ENCODE measurements at regions not wholly inside any gene's neighbourhood (a gene's known extent, or its start where the extent isn't known, plus 50 kb on each side); places are given as distances from the start of the nearest gene placed in this dataset.

GRCh38 chr13:19023115-19023514 is 158.5 kb downstream of the TUBA3C start:
- POLR2A ChIA-PET = no interaction called here
- H3K9ac ChIP-seq (ENCODE audit: low read length) = no peak overlapping the region
- H3K79me2 ChIP-seq (ENCODE audit: insufficient read depth, low read length) = no peaks in the 10 kb centered on the region
- CTCF ChIA-PET = no interaction called here
- RAD21 ChIA-PET (ENCODE audit: low non-redundant PET in 1 of 2, low total read pairs in 2 of 2, uncharacterized antibody in 2 of 2, unreplicated experiment in 2 of 2) = no interaction called here
- H3K4me3 ChIP-seq (replicated peaks in 1 of 2; ENCODE audit: low read depth in 1 of 2, low read length in 2 of 2) = no peak overlapping the region
- intact Hi-C loops (cut with micrococcal nuclease) = no loop called here
- no peak overlapping the region for H3K4me2 ChIP-seq (ENCODE audit: low read length)
- H3K27ac ChIP-seq (ENCODE audit: low read depth, low read length) = no peak overlapping the region
- TF ChIP-seq SRF (IDR thresholded peaks at IDR 0.05; ENCODE audit: low read depth) = no peak
- TF ChIP-seq SP1 (IDR thresholded peaks at IDR 0.05; ENCODE audit: low read depth) = no peak
- no peak for TF ChIP-seq ZNF274 (IDR thresholded peaks at IDR 0.05; ENCODE audit: low read depth, low read length)
- TF ChIP-seq YY1 (IDR thresholded peaks at IDR 0.05; ENCODE audit: extremely low read depth, insufficient replicate concordance, low read depth, low read length) = no peak
- TF ChIP-seq REST (IDR thresholded peaks at IDR 0.05; ENCODE audit: low read depth) = no peak
- TF ChIP-seq POLR2AphosphoS5 (IDR thresholded peaks at IDR 0.05; ENCODE audit: low read depth, low read length) = no peak
- no peak for TF ChIP-seq CEBPB (IDR thresholded peaks at IDR 0.05; ENCODE audit: low read depth)
- TF ChIP-seq ELF1 (IDR thresholded peaks at IDR 0.05; ENCODE audit: borderline replicate concordance, low read depth) = no peak
- TF ChIP-seq ZFX (IDR thresholded peaks at IDR 0.05) = no peak
- no peak for TF ChIP-seq CBX3 (IDR thresholded peaks at IDR 0.05; ENCODE audit: low read depth)
- ATAC-seq (no peak), DNase-seq (ENCODE audit: low read depth, low spot score) (no peak)
- no peaks in the 10 kb centered on the region for H4K20me1 ChIP-seq (ENCODE audit: insufficient read depth)
- no peaks in the 10 kb centered on the region for H3K4me1 ChIP-seq (ENCODE audit: control insufficient read depth in 1 of 2, insufficient read depth in 2 of 2, low read length in 2 of 2)
- no TSS peak for BruUV-seq (replicated peaks)
- no peaks in the 10 kb centered on the region for H3K36me3 ChIP-seq (ENCODE audit: control insufficient read depth in 1 of 2, insufficient read depth in 2 of 2, low read length in 2 of 2)
- H3K9me2 ChIP-seq (ENCODE audit: insufficient read depth) = no peaks in the 10 kb centered on the region
- no peak overlapping the region for H2AFZ ChIP-seq (ENCODE audit: low read depth, low read length, poor library complexity, severe bottlenecking)
- H3K27me3 ChIP-seq (ENCODE audit: insufficient read depth, low read length) = no peaks in the 10 kb centered on the region
- peaks cover 7 to 22% of the 10 kb centered on the region in 2 experiments; a peak in 2 of 4 replicates for H3K9me3 ChIP-seq (ENCODE audit: control insufficient read depth in 1 of 2, insufficient read depth in 1 of 2, low read depth in 1 of 2, low read length in 2 of 2)

Data from HCT116 (cell line).